Body of pancreas (tissue), 4 donors: ENCODE measurements at regions not wholly inside any gene's neighbourhood (a gene's known extent, or its start where the extent isn't known, plus 50 kb on each side); places are given as distances from the start of the nearest gene placed in this dataset.

ENCODE experiments used
- POLR2A ChIP-seq, 3 donors: fragments of 450-650 bp; IDR thresholded peaks; one replicate each; pipeline ENCODE4 v1.6.1; 2016; ENCODE audit warnings: antibody characterized with exemption in 3 of 3, mild to moderate bottlenecking in 2 of 3
- TF ChIP-seq, protein P1 (sequence below), 7 experiments: fragments of 450-650 bp in 4 of 7; fragments of 200-600 bp in 3 of 7; sonication (generic) in 3 of 7; IDR thresholded peaks; one replicate each; pipeline ENCODE4 v1.5.1; 2016 to 2019; ENCODE audit warnings: antibody characterized with exemption in 7 of 7

DNA sequence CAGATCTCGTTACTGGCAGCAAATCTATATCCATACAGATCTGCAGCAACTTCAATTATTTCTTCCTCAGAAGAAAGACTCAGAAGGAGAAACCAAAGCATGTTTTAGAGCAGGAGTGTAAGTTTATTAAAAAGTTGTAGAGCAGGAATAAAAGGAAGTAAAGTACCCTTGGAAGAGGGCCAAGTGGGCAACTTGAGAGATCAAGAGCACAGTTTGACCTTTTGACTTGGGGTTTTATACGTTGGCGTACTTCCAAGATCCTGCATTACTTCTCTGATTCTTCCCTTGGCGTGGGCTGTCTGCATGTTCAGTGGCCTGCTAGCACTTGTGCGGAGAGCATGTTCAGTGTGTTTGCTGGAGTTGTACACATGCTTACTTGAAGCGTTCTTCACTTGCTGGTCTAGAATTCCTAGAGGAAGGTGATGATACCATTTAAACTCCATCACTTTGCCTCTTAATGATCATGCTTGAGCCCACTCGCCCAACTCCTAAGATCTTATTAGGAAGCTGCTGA, 1114.7 kb upstream of the PABPC4L start:
- TF ChIP-seq, protein P1, sequence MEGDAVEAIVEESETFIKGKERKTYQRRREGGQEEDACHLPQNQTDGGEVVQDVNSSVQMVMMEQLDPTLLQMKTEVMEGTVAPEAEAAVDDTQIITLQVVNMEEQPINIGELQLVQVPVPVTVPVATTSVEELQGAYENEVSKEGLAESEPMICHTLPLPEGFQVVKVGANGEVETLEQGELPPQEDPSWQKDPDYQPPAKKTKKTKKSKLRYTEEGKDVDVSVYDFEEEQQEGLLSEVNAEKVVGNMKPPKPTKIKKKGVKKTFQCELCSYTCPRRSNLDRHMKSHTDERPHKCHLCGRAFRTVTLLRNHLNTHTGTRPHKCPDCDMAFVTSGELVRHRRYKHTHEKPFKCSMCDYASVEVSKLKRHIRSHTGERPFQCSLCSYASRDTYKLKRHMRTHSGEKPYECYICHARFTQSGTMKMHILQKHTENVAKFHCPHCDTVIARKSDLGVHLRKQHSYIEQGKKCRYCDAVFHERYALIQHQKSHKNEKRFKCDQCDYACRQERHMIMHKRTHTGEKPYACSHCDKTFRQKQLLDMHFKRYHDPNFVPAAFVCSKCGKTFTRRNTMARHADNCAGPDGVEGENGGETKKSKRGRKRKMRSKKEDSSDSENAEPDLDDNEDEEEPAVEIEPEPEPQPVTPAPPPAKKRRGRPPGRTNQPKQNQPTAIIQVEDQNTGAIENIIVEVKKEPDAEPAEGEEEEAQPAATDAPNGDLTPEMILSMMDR (IDR thresholded peaks at IDR 0.05), result no peak
- TF ChIP-seq POLR2A (IDR thresholded peaks at IDR 0.05), result no peak
